GM12873 (cell line): ENCODE measurements at regions not wholly inside any gene's neighbourhood (a gene's known extent, or its start where the extent isn't known, plus 50 kb on each side); places are given as distances from the start of the nearest gene placed in this dataset.
A peak's percentile ranks its signal among the peaks of the same experiment; 100 is the strongest.

Source experiments
- TF ChIP-seq, protein P1 (sequence below): IDR thresholded peaks from 2 replicates; pipeline ENCODE4 v1.5.1; 2012; ENCODE audit warnings: low read depth, mild to moderate bottlenecking, moderate library complexity, low read length, control low read depth; ENCODE audit not compliant: insufficient read depth; ENCODE audit errors: missing control alignments

DNA sequence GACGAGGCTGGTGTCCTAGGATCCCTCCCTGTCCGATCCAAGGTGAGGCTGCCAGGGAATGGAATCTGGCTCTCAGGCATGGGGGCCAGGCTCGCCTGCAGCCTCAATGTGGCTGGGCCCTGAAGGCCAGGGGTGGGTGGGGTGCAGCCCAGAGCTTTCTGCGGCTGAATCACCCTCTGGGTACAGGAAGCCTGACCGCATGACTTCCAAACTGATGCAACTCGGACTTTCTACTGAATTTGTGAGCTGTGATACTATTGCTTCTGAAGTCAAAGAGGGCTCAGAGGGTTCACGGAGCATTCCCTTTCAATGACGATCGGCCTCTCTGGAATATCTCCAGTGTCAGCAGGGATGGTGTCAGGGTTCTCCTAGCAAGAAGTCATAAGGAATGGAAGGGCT is 123.7 kb downstream of the METRNL start:
- TF ChIP-seq, protein P1, sequence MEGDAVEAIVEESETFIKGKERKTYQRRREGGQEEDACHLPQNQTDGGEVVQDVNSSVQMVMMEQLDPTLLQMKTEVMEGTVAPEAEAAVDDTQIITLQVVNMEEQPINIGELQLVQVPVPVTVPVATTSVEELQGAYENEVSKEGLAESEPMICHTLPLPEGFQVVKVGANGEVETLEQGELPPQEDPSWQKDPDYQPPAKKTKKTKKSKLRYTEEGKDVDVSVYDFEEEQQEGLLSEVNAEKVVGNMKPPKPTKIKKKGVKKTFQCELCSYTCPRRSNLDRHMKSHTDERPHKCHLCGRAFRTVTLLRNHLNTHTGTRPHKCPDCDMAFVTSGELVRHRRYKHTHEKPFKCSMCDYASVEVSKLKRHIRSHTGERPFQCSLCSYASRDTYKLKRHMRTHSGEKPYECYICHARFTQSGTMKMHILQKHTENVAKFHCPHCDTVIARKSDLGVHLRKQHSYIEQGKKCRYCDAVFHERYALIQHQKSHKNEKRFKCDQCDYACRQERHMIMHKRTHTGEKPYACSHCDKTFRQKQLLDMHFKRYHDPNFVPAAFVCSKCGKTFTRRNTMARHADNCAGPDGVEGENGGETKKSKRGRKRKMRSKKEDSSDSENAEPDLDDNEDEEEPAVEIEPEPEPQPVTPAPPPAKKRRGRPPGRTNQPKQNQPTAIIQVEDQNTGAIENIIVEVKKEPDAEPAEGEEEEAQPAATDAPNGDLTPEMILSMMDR: no peak

DNA sequence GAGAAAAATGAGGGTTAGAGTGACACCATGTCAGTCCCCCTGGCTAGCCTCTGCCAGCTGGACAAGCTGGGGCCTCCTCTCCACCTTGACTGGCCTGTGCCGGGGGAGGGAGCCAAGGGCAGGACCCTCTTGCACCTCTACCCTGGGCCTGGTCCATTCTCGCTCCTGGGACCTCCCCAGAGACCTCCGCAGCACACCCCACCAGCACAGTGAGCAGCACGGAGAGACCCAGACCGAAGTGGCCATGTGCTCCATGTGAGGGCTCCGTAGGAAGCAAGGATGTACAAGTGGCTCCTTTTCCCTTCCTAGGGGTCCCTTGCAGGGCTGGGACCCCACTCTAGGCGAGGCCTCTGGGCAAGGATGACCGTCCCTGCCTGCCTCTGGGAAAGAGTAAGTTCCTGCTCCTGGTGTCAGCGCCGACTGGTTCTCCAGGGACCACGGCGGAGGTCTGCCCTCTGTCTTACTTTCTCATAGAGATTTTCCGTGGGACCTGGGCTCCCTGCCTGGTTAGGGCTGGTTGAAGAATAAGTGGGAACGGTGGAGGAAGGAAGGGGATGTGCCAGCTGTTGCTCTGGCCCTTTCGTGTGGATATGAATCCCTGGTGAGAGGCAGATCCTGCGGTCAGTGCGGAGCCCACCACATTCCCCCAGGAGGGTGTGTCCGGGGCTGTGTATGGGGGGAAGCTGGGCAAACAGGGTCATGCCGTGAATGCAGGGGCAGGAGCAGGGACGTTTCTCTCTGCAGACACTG is 124.2 kb downstream of the METRNL start:
- TF ChIP-seq, protein P1: no peak

DNA sequence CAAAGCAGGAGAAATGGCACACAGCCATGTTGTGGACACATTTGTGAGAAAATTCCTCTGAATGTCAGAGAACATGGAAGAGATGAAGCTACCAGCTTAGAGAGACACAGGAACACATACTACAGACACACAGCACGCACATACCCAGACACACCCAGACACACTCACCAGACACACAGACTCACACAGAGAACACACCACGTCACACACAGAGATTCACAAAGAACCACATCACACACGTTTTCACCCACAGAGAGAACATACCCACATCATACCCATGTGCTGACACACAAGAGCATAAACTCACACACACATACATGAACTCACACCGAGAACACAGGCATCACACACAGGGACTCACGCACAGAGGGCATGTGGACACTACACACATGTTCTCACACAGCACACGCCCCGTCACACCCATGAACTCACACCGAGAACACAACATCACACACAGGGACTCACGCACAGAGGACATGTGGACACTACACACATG is 124.9 kb downstream of the METRNL start:
- TF ChIP-seq, protein P1: no peak

DNA sequence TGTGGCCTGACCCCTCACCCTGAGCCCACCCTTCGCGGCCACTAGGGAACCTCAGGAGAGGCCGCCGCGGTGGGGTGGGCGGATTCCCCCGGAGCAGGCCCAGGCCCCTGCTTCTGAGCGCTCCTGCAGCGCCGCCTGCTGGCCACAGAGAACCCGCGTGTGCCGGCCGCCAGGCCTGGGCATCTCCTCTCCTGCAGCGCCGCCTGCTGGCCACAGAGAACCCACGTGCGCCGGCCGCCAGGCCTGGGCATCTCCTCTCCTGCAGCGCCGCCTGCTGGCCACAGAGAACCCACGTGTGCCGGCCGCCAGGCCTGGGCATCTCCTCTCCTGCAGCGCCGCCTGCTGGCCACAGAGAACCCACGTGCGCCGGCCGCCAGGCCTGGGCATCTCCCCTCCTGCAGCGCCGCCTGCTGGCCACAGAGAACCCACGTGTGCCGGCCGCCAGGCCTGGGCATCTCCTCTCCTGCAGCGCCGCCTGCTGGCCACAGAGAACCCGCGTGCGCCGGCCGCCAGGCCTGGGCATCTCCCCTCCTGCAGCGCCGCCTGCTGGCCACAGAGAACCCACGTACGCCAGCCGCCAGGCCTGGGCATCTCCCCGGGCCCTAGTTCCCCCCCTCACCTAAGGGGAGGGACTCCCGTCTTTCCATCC is 126.1 kb downstream of the METRNL start:
- TF ChIP-seq, protein P1: peak; percentile 50
